ENCODE measurements at regions not wholly inside any gene's neighbourhood (a gene's known extent, or its start where the extent isn't known, plus 50 kb on each side); places are given as distances from the start of the nearest gene placed in this dataset.
"Not testable (repeated sequence)": the region's sequence is repeated elsewhere in the genome, so short reads cannot be mapped to it uniquely, and the experiment has no call there.

DNA sequence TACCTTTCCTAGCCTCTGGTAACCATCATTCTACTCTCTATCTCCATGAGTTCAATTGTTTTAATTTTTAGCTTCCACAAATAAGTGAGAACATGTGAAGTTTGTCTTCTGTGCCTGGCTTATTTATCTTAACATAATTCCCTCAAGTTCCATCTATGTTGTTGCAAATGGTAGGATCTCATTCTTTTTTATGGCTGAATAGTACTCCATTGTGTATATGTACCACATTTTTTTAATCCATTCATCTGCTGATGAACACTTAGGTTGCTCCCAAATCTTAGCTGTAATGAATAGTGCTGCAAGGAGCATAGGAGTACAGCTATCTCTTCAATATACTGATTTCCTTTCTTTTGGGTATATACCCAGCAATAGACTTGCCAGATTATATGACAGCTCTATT is 78.8 kb upstream of the CREB5 start:
- not testable (repeated sequence) for H3K4me3 Mint-ChIP-seq; DNase-seq (ENCODE audit: low spot score in 2 of 2); H3K36me3 Mint-ChIP-seq; H3K4me1 Mint-ChIP-seq; H3K27ac Mint-ChIP-seq; H3K9me3 Mint-ChIP-seq; ATAC-seq

DNA sequence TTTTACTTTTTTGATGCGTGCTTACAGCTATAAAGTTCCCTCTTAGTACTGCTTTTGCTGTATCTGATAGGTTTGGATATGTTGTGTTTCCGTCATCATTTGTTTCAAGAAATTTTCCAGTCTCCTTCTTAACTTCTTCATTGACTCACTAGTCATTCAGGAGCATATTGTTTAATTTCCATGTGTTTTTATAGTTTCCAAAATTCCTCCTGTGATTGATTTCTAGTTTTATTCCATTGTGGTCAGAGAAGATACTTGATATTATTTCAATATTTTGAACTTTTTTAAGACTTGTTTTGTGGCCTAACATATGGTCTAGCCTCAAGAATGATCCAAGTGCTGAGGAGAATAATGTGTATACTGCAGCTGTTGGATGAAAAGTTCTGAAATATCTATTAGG is 75.5 kb upstream of the CREB5 start:
- H3K9me3 Mint-ChIP-seq = peaks cover 3% of the 10 kb centered on the region
- no peak for DNase-seq (ENCODE audit: low spot score in 2 of 2)
- H3K36me3 Mint-ChIP-seq = no peaks in the 10 kb centered on the region
- no peak overlapping the region for H3K27ac Mint-ChIP-seq
- H3K4me3 Mint-ChIP-seq = no peak overlapping the region
- ATAC-seq = no peak
- H3K4me1 Mint-ChIP-seq = no peaks in the 10 kb centered on the region

DNA sequence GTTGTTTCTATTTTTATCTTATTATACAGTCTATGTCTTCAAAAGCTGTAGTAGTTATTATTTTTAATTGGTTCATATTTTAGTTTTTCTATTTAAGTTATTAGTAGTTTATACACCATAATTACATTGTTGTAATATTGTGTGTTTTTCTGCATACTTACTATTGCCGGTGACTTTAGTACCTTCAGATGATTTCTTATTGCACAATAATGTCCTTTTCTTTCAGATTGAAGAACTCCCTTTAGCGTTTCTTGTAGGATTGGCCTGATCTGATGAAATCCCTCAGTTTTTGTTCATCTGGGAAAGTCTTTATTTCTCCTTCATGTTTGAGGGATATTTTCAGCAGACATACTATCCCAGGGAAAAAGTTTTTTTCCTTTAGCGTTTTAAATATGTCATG is 74.3 kb upstream of the CREB5 start:
- H3K27ac Mint-ChIP-seq = no peak overlapping the region
- DNase-seq (ENCODE audit: low spot score in 2 of 2) (no peak), ATAC-seq (no peak)
- no peaks in the 10 kb centered on the region for H3K4me1 Mint-ChIP-seq
- peaks cover 3% of the 10 kb centered on the region for H3K9me3 Mint-ChIP-seq
- no peak overlapping the region for H3K4me3 Mint-ChIP-seq
- H3K36me3 Mint-ChIP-seq = no peaks in the 10 kb centered on the region

DNA sequence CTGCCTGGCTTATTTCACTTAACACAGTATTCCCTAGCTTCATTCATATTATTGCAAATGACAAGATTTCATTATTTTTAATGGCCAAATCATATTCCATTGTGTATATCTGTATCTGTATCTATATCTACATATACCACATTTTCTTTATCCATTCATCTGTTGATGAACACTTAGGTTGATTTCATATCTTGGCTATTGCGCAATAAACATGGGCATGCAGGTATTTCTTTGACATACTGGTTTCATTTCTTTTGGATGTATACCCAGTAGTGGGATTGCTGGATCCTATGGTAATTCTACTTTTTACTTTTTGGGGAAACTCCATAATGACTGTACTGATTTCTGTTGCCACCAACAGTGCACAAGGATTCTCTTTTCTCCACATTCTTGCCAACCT is 68.9 kb upstream of the CREB5 start:
- no peak for ATAC-seq

DNA sequence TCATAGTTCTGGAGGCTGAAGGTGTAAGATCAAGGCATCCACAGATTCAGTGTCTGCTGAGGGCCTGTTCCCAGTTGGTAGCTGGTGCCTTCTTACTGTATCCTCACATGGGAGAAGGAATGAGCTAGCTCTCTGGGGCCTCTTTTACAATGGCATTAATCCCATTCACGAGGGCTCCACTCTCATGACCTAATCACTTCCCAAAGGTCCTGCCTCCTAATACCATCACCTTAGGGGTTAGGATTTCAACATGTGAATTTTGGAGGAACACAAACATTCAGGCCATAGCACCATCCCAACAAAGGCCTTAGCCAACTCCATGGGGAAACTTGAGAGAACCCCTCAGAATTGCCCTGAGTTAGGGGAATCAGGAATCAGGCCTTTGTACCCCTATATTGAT is 66.1 kb upstream of the CREB5 start:
- H3K4me3 Mint-ChIP-seq = no peak overlapping the region
- no peaks in the 10 kb centered on the region for H3K4me1 Mint-ChIP-seq
- no peak for DNase-seq (ENCODE audit: low spot score in 2 of 2)
- H3K9me3 Mint-ChIP-seq = no peaks in the 10 kb centered on the region
- H3K27ac Mint-ChIP-seq = no peak overlapping the region
- no peak for ATAC-seq
- no peaks in the 10 kb centered on the region for H3K36me3 Mint-ChIP-seq

More for the DNA sequence above, 68.9 kb upstream of the CREB5 start:
- H3K9me3 Mint-ChIP-seq = no peaks in the 10 kb centered on the region
- no peaks in the 10 kb centered on the region for H3K36me3 Mint-ChIP-seq
- H3K4me3 Mint-ChIP-seq = no peak overlapping the region
- DNase-seq (ENCODE audit: low spot score in 2 of 2) = no peak
- no peak overlapping the region for H3K27ac Mint-ChIP-seq
- H3K4me1 Mint-ChIP-seq = no peaks in the 10 kb centered on the region

DNA sequence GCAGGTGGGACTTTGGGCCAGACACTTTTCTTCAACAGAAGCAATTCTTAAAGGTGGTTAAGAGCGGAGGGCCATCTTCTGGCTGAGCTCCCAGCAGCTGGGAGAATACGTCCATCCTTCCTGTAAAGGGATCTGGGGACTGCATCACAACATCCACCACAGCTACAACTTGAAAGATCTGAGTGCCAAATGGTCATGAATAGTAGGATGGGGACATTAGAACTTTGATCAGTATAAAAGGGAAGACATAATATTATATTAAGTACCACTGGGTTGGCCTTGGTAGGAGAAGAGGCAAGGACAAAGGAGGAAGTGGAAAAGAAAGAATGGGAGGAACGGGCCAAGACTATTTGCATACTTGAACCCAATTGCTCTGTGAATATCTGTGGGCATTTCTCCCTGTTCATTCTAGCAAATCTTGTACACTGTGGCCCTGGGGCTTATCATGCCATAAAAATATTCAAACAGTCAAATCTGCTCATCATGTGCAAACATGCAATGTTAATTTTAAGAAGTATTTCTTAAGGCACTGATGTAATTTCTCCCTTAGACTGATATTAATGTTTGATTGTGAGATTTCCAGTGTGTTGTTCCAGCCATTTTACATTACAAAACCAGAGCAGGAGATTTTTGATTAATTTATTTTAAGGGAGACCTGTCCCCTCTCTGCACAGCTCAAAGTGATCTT is 65.5 kb upstream of the CREB5 start:
- Mint-ChIP-seq H3K36me3 (no peaks in the 10 kb centered on the region), H3K4me3 (no peak overlapping the region), H3K27ac (no peak overlapping the region), H3K9me3 (no peaks in the 10 kb centered on the region), H3K4me1 (no peaks in the 10 kb centered on the region)
- no peak for ATAC-seq
- DNase-seq (ENCODE audit: low spot score in 2 of 2) = no peak

DNA sequence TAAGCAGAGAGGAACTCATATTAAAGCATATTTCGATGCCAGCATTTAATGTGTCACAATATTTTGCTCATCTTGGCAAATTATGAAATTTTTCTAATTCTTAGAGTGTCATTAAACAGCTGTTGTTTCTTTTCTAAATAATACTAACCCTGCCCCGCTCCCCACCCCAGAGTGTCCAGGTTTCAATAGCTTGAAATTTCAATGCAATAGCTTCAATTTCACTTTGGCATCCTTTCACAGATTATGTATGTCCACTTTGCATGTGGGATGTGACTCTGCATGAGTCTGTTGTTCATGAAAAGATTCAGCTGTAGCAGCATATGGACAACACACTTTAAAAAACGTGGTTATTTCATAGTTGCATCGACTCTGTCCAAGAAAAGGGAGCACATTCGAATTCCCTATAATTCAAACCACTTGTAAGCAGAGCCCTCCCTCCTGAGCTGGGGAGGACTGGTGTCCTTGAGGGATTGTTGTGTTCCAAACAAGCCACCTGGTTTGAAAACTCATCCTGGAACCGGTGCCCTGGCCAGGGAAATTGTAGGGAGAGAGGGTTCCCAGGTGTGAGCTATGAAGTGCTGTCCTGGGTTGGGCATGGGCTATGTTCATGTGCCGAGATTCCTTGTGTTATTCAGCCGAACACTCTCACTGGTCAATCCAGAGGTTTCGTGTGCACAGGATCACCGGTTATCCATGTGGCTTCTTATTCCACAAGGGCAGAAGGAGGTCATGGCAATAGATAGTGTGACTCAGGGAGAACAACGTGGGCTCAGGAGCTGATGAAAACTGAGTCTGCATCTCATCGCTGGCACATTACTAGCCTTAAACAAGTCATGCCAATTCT is 64.6 kb upstream of the CREB5 start:
- Mint-ChIP-seq H3K36me3 (no peaks in the 10 kb centered on the region), H3K9me3 (no peaks in the 10 kb centered on the region), H3K4me1 (no peaks in the 10 kb centered on the region), H3K27ac (no peak overlapping the region), H3K4me3 (no peak overlapping the region)
- DNase-seq (ENCODE audit: low spot score in 2 of 2) = no peak
- ATAC-seq = no peak

DNA sequence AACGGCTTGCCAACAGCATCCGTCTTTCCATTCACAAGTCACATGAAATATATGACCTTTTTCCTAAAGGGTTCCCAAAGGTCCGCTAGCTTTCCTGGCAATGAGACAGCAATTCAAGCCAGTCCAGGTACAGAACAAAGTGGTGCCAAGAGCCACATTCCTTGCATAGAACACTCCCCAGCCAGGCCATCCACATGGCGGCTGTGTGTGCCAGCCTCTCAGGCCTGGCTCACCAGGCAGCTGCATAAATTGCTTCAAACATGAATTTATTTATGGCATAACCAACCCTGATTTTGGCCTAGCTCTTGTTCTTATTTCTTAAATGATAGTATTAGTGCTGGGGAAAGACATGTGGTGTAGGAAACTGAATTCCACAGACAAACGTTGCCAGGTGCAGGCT is 63.7 kb upstream of the CREB5 start:
- Mint-ChIP-seq H3K27ac (no peak overlapping the region), H3K9me3 (no peaks in the 10 kb centered on the region), H3K4me1 (no peaks in the 10 kb centered on the region), H3K36me3 (no peaks in the 10 kb centered on the region), H3K4me3 (no peak overlapping the region)
- DNase-seq (ENCODE audit: low spot score in 2 of 2) (no peak), ATAC-seq (no peak)

DNA sequence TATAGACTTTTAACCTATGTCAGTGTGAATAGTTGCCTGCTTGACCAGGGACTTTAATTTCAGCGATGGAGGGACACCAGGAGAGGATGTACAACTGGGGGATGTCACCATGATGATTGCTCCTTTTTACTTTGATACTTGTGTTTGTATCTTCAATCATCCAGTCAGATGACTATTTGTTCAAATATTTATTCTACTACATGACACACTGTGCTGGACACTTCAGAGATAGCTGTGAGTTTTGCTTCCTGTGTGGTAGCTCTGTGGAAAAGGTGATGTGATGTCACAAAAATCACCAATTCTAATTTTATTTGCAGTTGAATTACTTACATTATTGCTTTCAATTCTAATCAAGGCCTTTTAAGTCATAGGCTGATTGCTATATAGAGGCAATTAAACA is 62.7 kb upstream of the CREB5 start:
- Mint-ChIP-seq H3K4me1 (no peaks in the 10 kb centered on the region), H3K4me3 (no peak overlapping the region), H3K9me3 (no peaks in the 10 kb centered on the region), H3K36me3 (no peaks in the 10 kb centered on the region), H3K27ac (no peak overlapping the region)
- ATAC-seq = no peak
- DNase-seq (ENCODE audit: low spot score in 2 of 2) = no peak

DNA sequence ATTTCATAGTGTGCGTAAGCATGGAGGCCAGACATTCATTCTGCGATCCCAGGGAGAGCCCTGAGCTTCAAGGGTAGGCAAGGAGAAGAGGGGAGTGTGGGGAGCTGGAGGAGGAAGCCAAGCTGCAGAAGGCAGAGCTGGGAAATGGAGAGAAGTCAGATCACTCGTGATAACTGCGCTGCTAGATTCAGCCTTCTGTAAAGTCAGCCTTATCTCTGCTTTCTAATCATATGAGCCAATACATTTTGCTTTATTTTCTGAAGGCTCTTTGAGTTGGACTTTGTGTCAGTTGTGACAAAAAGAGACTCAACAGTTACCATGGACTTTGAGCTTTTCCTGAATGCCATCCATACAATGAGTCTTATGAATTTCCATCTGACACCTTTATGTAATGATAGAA is 61.7 kb upstream of the CREB5 start:
- H3K4me1 Mint-ChIP-seq = no peaks in the 10 kb centered on the region
- H3K9me3 Mint-ChIP-seq = no peaks in the 10 kb centered on the region
- ATAC-seq = no peak

DNA sequence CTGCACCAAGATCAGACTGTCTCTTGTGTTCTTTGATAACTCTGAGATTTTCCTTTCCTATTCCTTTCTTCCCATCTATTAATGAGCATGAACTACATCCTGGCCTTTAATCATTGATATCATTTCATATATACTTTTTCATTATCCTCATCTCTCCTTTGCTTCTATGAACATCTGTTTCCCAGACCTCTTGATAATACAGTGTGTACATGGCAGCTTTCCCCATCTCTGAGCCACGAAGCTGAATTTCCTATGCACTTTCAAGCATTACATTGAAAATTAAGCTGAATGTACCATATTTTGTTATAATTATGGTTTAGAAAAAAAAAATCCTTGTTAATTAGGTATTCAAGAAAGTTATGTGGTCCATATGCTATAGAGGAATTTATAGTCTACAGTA is 60.9 kb upstream of the CREB5 start:
- Mint-ChIP-seq H3K4me3 (no peak overlapping the region), H3K27ac (no peak overlapping the region), H3K36me3 (no peaks in the 10 kb centered on the region), H3K9me3 (no peaks in the 10 kb centered on the region), H3K4me1 (no peaks in the 10 kb centered on the region)
- ATAC-seq (no peak), DNase-seq (ENCODE audit: low spot score in 2 of 2) (no peak)

More for the DNA sequence above, 61.7 kb upstream of the CREB5 start:
- DNase-seq (ENCODE audit: low spot score in 2 of 2) = no peak
- Mint-ChIP-seq H3K4me3 (no peak overlapping the region), H3K27ac (no peak overlapping the region), H3K36me3 (no peaks in the 10 kb centered on the region)

DNA sequence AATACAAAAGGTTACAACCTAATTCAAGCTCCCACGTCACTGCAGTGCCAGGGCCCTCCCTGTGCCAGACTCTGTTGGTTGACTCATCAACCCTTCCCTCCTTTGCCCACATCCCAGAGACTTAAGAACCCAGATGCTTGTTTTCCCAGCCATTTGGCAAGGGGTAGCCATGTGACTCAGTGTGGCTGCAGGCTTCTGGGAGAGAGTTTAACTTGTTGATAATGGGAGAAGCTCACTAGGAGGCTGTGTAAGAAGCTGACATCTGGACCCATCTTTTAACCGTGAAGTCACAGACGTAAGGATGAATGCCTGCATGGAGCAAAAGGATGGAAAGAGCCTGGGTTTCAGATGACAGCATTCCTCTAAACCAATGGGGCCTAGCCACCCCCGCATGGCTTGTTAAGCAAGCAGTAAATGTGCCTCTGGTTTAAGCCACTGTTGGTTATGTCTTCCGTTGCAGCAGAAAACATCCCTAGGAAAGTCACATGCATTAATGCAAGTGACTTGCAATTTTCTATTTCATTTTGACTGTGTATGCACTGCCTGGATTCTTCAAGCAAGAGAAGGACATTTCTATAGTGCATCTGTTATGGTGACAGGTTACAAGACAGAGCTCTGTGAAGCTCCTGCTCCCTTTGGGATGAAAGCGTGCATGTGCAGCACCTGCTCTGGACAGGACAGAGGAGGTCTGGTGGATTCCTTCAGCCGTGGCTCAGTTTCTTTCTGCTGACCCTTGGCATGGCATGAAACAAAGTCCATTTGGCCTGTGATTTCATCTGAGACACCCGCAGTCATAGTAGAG is 57.5 kb upstream of the CREB5 start:
- peaks cover 6% of the 10 kb centered on the region for H3K4me1 Mint-ChIP-seq
- H3K4me3 Mint-ChIP-seq = no peak overlapping the region
- H3K36me3 Mint-ChIP-seq = no peaks in the 10 kb centered on the region
- H3K9me3 Mint-ChIP-seq = no peaks in the 10 kb centered on the region
- DNase-seq (ENCODE audit: low spot score in 2 of 2) = no peak
- H3K27ac Mint-ChIP-seq = no peak overlapping the region
- no peak for ATAC-seq

DNA sequence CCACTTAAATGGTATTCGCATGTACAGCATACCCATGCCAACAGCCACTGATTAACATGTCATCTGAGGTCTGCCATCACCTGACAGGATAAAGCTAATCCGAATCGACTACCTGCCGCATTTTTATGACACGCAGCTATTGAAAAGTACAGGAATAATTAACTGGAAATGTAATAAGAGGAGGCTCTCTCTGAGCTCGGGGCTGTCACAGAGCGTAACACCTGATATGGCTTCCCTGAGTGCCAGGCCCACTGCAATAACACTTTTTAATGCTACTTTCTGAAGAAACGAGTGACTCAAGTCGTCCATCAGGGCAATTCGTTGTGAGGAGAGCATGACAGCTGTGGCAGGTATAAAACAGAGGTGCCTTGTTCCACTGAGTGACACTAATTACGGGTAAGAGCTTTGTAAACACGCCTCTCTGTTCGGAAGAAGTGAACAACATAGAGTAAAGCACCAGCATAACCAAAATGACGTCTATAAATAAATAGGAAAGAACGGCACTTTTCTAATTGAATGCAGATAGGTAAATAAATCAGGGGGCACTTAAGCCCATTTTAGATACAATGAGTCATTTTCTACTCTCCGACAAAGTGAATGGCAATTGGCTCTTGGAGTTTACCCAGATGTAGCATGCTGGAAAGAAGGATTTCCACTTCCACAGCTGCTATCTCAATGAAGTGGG is 56.5 kb upstream of the CREB5 start:
- peaks cover 6% of the 10 kb centered on the region for H3K4me1 Mint-ChIP-seq
- H3K9me3 Mint-ChIP-seq = no peaks in the 10 kb centered on the region
- H3K4me3 Mint-ChIP-seq = no peak overlapping the region
- ATAC-seq = no peak
- DNase-seq (ENCODE audit: low spot score in 2 of 2) = no peak
- H3K36me3 Mint-ChIP-seq = no peaks in the 10 kb centered on the region
- no peak overlapping the region for H3K27ac Mint-ChIP-seq

DNA sequence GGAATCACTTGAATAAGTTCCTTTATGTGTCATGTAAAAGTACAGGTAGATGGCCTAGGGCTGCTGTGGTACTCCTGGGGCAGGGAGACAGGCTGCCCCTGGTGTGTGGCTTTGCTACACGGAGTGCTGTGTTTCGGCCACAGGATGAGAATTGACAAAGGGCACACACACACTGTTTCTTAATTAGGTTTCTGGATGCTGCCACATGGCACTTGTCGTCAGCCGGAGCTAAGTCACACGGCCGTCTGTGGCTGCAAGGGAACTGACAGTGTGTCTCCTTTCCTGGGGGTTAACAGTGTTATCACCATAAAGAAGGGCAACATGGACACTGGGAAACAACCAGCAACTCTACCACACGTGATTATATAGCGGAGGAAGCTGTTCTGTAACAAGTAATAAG is 55.7 kb upstream of the CREB5 start:
- H3K36me3 Mint-ChIP-seq = no peaks in the 10 kb centered on the region
- H3K4me1 Mint-ChIP-seq = peaks cover 6% of the 10 kb centered on the region
- DNase-seq (ENCODE audit: low spot score in 2 of 2) (no peak), ATAC-seq (no peak)
- H3K9me3 Mint-ChIP-seq = no peaks in the 10 kb centered on the region
- no peak overlapping the region for H3K27ac Mint-ChIP-seq
- H3K4me3 Mint-ChIP-seq = no peak overlapping the region

DNA sequence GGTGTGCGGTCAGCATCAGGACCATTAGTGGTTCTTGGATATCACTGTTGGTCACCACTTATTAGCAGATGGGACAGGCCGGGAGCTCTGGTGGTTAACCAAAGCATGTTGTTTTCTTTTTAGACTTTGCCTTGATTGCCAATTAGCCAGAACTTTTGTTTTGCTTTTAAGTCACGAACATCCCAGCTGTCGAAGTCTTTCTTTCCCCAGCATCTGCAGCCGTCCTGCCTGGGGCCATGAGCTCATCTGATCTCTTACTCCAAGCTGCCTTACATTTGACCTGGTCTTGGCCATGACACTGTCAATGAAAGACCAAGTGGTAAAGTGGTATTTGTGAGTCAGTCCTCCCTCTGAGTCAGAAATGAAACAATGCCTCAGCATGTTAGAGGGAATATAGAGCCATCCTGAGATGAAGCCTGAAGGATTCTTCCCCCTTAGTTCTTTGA is 53.9 kb upstream of the CREB5 start:
- Mint-ChIP-seq H3K4me1 (peaks cover 6% of the 10 kb centered on the region), H3K27ac (no peak overlapping the region), H3K36me3 (no peaks in the 10 kb centered on the region), H3K4me3 (no peak overlapping the region), H3K9me3 (no peaks in the 10 kb centered on the region)
- DNase-seq (ENCODE audit: low spot score in 2 of 2) (no peak), ATAC-seq (peak; percentile 80)
